ENCODE measurements at regions not wholly inside any gene's neighbourhood (a gene's known extent, or its start where the extent isn't known, plus 50 kb on each side); places are given as distances from the start of the nearest gene placed in this dataset.

GRCh38 chr5:168039039-168039438, 252.4 kb upstream of the WWC1 start:
- DNase-seq (ENCODE audit: low read depth): no peak
- H3K4me3 ChIP-seq (ENCODE audit: low read length): no peak overlapping the region
- no peak for TF ChIP-seq CTCF (conservative IDR thresholded peaks at IDR 0.05; ENCODE audit: low read depth, low read length)

- no peak overlapping the region for H3K4me3 ChIP-seq (ENCODE audit: low read length)
- no peak for DNase-seq (ENCODE audit: low read depth)
These were observed 251.7 kb upstream of the WWC1 start for GRCh38 chr5:168039566-168040248.

GRCh38 chr5:168041583-168041982, 249.9 kb upstream of the WWC1 start:
- TF ChIP-seq CTCF (conservative IDR thresholded peaks at IDR 0.05; ENCODE audit: low read depth, low read length): no peak
- no peak overlapping the region for H3K4me3 ChIP-seq (ENCODE audit: low read length)
- DNase-seq (ENCODE audit: low read depth): no peak

More at GRCh38 chr5:168039566-168040248, 251.7 kb upstream of the WWC1 start:
- TF ChIP-seq CTCF (conservative IDR thresholded peaks at IDR 0.05; ENCODE audit: low read depth, low read length): no peak

GRCh38 chr5:168042284-168043068, 249.0 kb upstream of the WWC1 start:
- no peak for TF ChIP-seq CTCF (conservative IDR thresholded peaks at IDR 0.05; ENCODE audit: low read depth, low read length)
- H3K4me3 ChIP-seq (ENCODE audit: low read length): no peak overlapping the region
- DNase-seq (ENCODE audit: low read depth): no peak

- H3K4me3 ChIP-seq (ENCODE audit: low read length): no peak overlapping the region
- no peak for DNase-seq (ENCODE audit: low read depth)
- TF ChIP-seq CTCF (conservative IDR thresholded peaks at IDR 0.05; ENCODE audit: low read depth, low read length): no peak
These were observed 245.3 kb upstream of the WWC1 start for GRCh38 chr5:168046163-168046562.

GRCh38 chr5:168047043-168047668, 244.3 kb upstream of the WWC1 start:
- no peak overlapping the region for H3K4me3 ChIP-seq (ENCODE audit: low read length)
- peak; percentile 20 for DNase-seq (ENCODE audit: low read depth)
- peak; percentile 63 for TF ChIP-seq CTCF (conservative IDR thresholded peaks at IDR 0.05; ENCODE audit: low read depth, low read length)
